ENCODE measurements at regions not wholly inside any gene's neighbourhood (a gene's known extent, or its start where the extent isn't known, plus 50 kb on each side); places are given as distances from the start of the nearest gene placed in this dataset.

GRCh38 chr17:12386225-12386624 lies 279.5 kb upstream of the MYOCD start:
- TF ChIP-seq CTCF (conservative IDR thresholded peaks at IDR 0.05): no peak
- no peak for TF ChIP-seq ZFX (IDR thresholded peaks at IDR 0.05)

Data from C4-2B (cell line).